Right hindlimb (tissue), 1 donor: ENCODE measurements at regions not wholly inside any gene's neighbourhood (a gene's known extent, or its start where the extent isn't known, plus 50 kb on each side); places are given as distances from the start of the nearest gene placed in this dataset.
"Not testable (repeated sequence)": the region's sequence is repeated elsewhere in the genome, so short reads cannot be mapped to it uniquely, and the experiment has no call there.

ENCODE experiments used
- DNase-seq: peaks from one replicate; pipeline ENCODE4 v3.0.0-alpha.2; 2018

DNA sequence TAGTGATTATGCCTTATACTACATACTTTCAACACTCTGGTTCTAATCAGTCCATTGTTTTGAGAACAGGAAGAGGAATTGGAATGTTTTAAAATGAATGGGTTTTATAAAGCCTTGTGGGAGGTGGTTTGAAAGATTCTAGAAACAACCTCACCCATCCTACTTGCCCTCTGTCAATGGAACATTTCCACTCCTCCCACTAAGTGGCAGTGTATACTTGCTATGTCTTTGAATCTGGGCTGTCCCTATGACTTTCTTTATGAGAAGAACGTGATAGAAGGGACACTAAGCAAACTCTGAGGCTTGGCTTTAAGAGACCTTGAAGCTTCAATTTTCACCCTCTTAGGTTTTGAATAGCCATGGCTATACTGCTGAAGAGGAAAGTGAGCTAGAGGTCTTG lies 611.2 kb downstream of the PPP4R3C start:
- DNase-seq: no peak

DNA sequence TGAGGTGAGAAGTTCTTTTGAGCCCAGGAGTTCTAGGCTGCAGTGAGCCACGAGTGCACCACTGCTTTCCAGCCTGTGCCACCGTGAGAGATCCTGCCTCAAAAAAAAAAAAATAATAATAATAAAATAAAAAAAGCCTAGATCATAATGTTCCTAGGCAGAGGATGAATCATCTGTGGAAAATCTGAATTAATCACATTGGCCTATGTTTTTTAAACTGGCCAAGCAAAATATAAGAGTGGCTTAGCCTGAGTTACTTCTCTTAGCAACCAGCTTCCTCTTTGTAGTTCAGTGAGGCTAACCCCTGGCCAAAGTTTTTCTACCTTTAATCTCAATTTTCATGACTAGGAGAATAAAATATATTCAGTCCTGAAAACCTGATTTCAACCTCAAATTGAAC lies 614.6 kb downstream of the PPP4R3C start:
- DNase-seq: no peak

- DNase-seq: no peak
Measured at GRCh38 chrX:26845056-26845455, 618.1 kb downstream of the PPP4R3C start.

- DNase-seq: no peak
Measured at GRCh38 chrX:26822448-26822847, 606.5 kb downstream of the MAGEB5 start.

- no peak for DNase-seq
Measured at GRCh38 chrX:26789751-26790150, 573.8 kb downstream of the MAGEB5 start.

GRCh38 chrX:26788402-26788998 lies 572.5 kb downstream of the MAGEB5 start:
- no peak for DNase-seq

DNA sequence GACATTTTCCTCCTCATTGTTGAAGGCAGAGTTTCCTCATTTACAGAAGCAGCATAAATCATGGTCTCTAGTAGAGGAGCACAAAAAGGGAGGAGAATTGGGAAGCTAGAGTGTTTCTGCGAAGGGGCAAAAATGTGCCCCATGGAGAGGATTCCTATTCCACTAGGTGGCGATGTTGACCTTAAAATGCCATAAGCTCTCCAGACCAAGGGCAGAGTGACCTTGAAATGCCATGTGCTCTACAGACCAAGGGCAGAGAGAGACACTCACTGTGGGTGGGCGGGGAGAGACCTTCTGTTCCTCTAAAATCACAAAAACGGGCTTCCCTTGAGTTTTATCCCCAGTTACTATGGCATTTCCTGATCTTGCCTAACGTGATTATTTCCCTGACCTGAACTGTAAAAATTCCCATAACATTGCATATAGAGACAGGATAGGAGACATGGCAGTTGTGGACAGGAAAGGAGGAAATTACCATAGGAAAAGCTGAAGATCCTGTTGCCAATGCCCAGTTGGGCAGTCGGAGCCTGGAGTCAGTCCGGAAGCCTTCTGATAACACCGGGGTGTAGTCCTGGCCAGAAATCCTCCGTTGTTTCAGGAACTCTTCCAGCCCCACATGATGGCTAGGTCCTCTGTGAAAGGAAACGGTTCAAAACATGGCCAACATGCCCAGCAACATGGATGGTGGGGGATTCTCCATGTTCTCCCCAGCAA lies 567.7 kb downstream of the MAGEB5 start:
- DNase-seq: no peak

GRCh38 chrX:26778320-26778888 lies 562.4 kb downstream of the MAGEB5 start:
- DNase-seq: no peak

- no peak for DNase-seq
Measured at GRCh38 chrX:26762253-26762652, 546.3 kb downstream of the MAGEB5 start.

GRCh38 chrX:26755760-26756159 lies 539.8 kb downstream of the MAGEB5 start:
- not testable (repeated sequence) for DNase-seq

- no peak for DNase-seq
Measured at GRCh38 chrX:26747877-26748276, 531.9 kb downstream of the MAGEB5 start.

- DNase-seq: no peak
Measured at GRCh38 chrX:26722666-26723428, 506.9 kb downstream of the MAGEB5 start.

GRCh38 chrX:26672571-26672970 lies 456.6 kb downstream of the MAGEB5 start:
- DNase-seq: no peak

- no peak for DNase-seq
Measured at GRCh38 chrX:26670521-26670920, 454.6 kb downstream of the MAGEB5 start.

DNA sequence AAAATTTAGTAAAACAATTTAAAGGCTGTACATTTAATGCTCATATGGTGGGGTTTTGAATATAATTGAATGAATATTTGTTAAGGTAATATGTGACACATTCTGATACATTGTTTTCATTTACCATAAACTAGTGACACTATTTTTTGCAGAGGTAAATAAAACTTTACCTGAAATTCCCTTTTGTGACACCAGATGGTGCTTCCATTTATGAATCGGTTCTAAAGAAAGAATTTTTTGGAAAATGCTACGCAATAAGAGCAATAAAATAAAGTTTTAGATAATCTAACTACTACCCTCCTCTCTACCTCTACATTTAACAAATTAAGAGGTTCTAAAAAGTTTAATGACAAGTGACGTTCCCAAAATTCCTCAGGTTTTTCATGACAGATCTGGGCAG lies 448.9 kb downstream of the MAGEB5 start:
- no peak for DNase-seq

DNA sequence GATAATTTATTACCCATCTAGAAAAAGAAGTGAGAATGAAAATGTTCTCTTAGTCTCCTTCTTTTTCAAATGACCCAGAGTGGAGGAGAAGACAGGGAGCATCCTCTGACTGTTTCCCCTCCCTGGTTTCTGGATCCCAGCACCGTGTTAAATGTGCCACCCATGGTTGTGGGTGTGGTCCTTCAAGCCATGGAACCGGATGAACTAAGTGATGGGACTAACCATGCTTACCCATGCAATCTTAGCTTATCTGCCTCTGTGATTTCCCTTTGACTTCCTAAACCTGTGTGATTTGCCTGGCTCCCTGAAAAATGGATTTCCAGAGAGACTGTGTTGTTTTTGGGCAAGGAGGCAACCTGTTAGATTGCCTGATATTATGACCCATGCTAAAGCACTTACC lies 437.1 kb downstream of the MAGEB5 start:
- no peak for DNase-seq

GRCh38 chrX:26651755-26652154 lies 435.8 kb downstream of the MAGEB5 start:
- no peak for DNase-seq

- no peak for DNase-seq
Measured at GRCh38 chrX:26649534-26649933, 433.6 kb downstream of the MAGEB5 start.

DNA sequence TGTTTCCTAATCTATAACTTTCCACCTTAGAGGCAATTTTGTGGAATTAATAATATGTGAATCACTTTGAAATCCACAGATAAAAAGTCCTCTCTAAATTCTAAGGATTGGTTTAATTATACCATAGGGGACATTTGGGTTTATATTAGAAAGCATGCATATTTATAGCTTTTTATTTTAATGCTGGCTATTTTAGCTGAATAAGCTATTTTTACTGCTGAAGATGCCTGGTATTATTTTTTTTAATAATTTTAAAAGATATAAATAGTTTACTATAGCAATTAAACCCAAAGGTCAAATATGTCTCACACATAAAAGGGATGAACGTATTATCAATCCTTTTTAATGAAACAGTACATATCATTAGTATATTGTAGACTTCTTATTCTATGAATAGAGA lies 415.4 kb downstream of the MAGEB5 start:
- no peak for DNase-seq

DNA sequence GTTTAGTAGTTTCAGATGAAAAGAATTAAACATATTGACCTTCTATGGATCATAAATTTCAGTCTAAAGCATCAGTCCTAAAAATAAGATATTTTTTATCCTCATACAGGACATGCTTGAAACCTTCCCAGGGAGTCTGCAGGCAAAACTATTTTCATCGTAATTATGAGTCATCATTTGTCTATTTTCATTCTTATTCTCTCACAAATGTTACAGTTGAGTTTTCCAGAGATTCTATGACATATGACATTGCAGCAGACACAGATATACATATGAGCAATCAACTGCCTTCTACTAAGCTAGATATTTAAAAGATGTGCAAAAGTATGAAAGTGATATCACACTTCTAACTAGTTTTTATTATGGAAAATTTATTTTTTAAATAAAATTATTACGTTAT lies 398.0 kb downstream of the MAGEB5 start:
- no peak for DNase-seq

DNA sequence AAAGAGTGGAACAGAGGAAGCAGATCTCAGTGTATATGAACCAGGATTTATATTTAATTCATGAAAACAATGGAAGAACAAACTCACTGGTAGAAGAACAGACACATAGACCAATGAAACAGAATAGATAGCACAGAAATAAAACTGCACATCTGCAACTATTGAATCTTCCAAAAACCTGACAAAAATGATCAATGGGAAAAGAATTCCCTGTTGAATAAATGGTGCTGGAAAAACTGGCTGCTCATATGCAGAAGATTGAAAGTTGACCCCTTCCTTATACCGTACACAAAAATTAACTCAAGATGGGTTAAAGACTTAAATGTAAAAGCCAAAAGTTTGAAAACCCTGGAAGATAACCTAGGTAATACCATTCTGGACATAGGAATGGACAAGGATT lies 391.0 kb downstream of the MAGEB5 start:
- DNase-seq: no peak

DNA sequence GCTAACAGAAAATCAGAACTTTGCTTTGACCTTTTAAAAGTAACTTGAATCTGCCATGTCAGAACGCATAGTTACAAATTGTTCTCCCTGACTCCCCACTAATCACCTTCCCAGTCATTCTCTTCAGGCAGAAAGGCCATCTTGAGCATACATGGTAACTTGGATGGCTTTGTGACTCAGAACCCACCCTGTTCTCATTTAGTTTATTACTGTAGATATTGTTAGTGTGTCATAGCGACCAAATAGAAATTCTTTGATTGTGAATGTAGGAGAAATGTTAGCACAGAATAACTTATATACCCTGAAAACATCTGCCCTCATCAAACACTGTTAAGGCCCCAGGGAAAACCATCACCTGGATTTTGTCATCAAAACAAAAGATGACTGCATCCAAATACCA lies 382.0 kb downstream of the MAGEB5 start:
- DNase-seq: no peak

- DNase-seq: no peak
Measured at GRCh38 chrX:26590849-26591248, 374.9 kb downstream of the MAGEB5 start.

DNA sequence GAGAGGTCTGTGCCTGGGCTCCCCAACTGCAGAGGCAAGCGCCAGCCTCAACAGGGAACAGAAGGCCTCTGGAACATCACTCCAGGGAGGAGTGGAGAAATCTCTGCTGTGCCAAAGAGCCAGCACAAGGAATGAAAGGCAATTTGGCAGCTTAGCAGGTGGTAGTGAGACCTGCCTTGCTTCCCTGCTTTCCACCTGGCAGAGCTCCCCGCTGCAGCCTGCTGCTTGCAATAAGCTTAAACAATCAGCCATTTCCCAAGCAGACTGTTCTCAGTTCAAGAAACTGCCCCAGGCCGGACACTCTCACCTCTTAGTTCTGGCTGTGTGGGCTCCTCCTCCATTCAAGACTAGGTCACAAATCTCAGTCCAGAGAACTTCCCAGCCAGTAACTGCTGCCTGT lies 370.6 kb downstream of the MAGEB5 start:
- no peak for DNase-seq
